DMS 273 (cell line): ENCODE measurements at regions not wholly inside any gene's neighbourhood (a gene's known extent, or its start where the extent isn't known, plus 50 kb on each side); places are given as distances from the start of the nearest gene placed in this dataset.

Source experiments
- DNase-seq: peaks from one replicate; lab custom pipeline; 2025; ENCODE audit not compliant: unreplicated experiment; lab: John Stamatoyannopoulos, UW

- no peak for DNase-seq
Measured at GRCh38 chr11:81071606-81072005, 1630.8 kb upstream of the TENM4 start.

GRCh38 chr11:81070948-81071347 is 1630.1 kb upstream of the TENM4 start:
- no peak for DNase-seq

- no peak for DNase-seq
Measured at GRCh38 chr11:81059356-81059755, 1618.5 kb upstream of the TENM4 start.

- no peak for DNase-seq
Measured at GRCh38 chr11:81052344-81053158, 1611.7 kb upstream of the TENM4 start.

GRCh38 chr11:81039916-81040524 is 1599.2 kb upstream of the TENM4 start:
- no peak for DNase-seq

GRCh38 chr11:81036168-81036870 is 1595.5 kb upstream of the TENM4 start:
- DNase-seq = no peak

- DNase-seq = no peak
Measured at GRCh38 chr11:81033779-81034540, 1593.1 kb upstream of the TENM4 start.

GRCh38 chr11:81032906-81033305 is 1592.1 kb upstream of the TENM4 start:
- DNase-seq = no peak

- no peak for DNase-seq
Measured at GRCh38 chr11:81030186-81030585, 1589.4 kb upstream of the TENM4 start.

GRCh38 chr11:81026032-81026431 is 1585.2 kb upstream of the TENM4 start:
- DNase-seq = no peak

- no peak for DNase-seq
Measured at GRCh38 chr11:81022057-81022456, 1581.2 kb upstream of the TENM4 start.

GRCh38 chr11:81010631-81011030 is 1569.8 kb upstream of the TENM4 start:
- DNase-seq = no peak

GRCh38 chr11:81007046-81007445 is 1566.2 kb upstream of the TENM4 start:
- DNase-seq = peak; percentile 1

- no peak for DNase-seq
Measured at GRCh38 chr11:81005595-81005994, 1564.8 kb upstream of the TENM4 start.

- DNase-seq = no peak
Measured at GRCh38 chr11:81004576-81004975, 1563.7 kb upstream of the TENM4 start.

- no peak for DNase-seq
Measured at GRCh38 chr11:81002374-81002773, 1561.5 kb upstream of the TENM4 start.

GRCh38 chr11:81000735-81001134 is 1559.9 kb upstream of the TENM4 start:
- DNase-seq = no peak

- no peak for DNase-seq
Measured at GRCh38 chr11:81000334-81000733, 1559.5 kb upstream of the TENM4 start.

- no peak for DNase-seq
Measured at GRCh38 chr11:80995523-80995922, 1554.7 kb upstream of the TENM4 start.

- DNase-seq = no peak
Measured at GRCh38 chr11:80993536-80993935, 1552.7 kb upstream of the TENM4 start.

- DNase-seq = no peak
Measured at GRCh38 chr11:80990885-80991284, 1550.1 kb upstream of the TENM4 start.
